GM18502 (cell line): ENCODE measurements at regions not wholly inside any gene's neighbourhood (a gene's known extent, or its start where the extent isn't known, plus 50 kb on each side); places are given as distances from the start of the nearest gene placed in this dataset.
"Not testable (repeated sequence)": the region's sequence is repeated elsewhere in the genome, so short reads cannot be mapped to it uniquely, and the experiment has no call there.

Experiments used
- ATAC-seq: cut with Tn5 transposase; IDR thresholded peaks from one replicate; pipeline ENCODE4 v1.9.1; 2021; ENCODE audit warnings: mild to moderate bottlenecking; ENCODE audit not compliant: unreplicated experiment, poor library complexity

DNA sequence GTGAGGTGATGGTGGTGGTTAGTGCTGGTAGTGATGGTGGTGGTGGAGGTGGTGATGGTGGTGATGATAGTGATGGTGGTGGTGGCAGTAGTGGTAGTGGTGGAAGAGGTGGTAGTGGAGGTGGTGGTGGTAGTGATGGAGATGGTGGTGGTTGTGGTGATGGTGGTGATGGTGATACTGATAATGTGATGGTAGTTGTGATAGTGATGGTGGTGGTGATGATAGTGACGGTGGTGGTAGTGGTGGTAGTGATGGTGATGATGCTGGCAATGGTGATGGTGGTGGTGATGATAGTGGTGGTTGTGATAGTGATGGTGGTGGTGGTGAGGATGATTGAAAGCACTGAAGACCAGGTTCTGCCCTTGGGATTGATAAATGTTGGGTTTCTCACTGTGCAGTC, 85.2 kb upstream of the SLC1A3 start:
- no peak for ATAC-seq

DNA sequence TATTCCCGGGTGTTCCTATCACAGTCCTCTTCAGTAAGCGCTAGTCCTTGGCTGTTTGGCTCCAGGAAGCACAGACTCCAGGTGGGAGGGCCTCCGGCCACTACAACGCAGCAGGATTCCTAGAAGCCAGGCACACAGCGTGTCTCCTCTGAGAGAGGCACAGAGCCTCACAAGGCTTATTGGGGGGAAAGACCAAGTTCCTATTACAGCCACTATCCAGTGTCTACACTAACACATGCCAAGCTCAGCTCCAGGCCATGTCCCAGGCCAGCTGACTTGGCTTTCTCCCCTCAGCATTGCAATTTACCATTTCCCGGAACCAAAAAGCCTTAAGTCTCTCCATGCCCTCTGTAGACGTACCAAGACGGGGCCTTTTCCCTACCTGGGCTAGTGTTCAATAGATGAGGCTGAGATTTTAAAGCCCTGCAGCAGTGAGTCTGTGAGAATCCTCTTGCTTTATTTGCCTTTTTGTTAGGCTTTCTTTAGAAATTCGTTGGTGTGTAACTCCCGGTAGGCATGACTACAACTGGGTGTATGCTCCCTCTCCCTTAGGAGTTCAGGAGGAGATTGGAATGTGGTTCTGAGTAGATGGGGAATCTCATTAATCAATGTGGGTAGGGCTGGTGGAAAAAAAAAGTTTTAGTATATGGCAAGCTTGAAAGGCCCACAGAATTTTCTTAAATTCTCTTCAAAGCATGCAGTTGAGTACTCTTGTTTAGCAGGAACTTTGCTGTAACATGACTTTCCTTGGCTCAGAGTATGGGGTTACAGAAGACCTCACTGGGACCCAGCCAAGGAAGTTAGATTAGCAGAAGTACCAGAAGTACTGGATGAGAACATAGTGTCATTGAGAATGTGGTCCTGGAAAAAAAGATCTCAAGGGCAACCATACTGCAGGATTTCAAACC, 84.3 kb upstream of the SLC1A3 start:
- no peak for ATAC-seq

DNA sequence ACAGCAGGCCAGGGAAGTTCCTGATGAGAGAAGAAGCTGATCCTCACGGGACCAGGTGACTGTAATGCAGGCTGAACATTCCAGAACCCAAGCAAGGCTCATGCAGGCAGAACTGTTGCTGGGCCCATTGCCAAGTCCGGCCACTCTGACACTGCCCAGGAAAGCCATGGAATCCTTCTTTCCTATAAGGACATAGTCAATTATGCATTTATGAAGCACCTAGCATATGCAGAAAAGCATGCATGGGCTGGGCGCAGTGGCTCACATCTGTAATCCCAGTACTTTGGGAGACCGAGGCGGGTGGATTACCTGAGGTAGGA, 83.7 kb upstream of the SLC1A3 start:
- ATAC-seq: no peak

DNA sequence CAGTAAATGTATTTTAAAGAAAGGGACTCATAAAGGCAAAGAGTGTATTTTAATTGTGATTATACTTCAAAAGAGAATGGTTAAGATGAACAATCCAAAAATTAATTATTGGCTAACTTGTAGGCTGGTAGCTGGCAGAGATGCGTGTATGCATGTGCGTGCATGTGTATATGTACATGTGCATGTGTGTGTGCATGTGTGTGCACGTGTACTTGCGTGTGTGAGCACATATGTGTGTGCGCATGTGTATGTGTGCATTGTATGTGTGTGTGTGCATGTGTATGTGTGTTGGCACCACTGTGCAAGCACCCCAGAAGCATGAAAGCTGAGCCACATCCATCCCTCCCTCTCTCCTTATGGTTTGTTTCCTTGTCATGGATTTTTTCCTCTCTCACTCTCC, 83.0 kb upstream of the SLC1A3 start:
- no peak for ATAC-seq

DNA sequence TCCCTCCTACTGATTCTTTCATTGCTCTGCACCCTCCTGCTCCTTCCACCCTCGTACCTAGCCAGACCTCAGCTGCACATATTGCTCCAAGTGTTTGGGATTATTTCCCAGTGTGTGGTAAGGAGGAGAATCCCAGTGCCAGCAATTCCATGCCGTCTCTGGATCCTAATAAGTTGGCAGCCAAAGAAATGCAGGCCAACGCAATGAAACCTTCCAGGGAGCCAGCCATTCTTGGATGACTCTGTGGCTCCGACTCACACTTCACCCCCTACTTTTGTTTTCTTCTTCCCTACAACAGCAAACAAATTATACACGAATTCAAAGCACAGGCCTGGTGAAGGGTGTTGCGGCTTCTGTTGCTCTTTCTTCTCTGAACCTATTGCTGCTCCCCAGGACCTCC, 82.5 kb upstream of the SLC1A3 start:
- no peak for ATAC-seq

DNA sequence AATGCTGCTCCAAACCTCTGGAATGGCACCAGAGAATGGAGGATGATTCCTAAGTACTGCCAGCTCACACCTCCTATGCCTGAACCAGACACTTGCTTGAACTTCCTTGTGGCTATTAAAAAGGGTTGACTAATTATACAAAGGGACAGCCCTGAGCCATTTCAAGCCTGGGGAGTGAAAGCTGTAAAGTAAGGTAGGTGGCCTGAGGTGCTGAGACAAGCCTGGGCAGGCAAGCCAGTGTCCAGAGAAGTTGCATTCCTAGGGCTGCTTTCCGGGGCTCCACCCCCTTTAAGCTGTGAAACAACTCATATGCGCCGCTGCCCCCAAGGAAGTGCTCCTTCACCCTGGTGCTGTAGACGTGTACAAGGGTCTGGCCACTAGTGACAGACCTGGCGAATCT, 79.9 kb upstream of the SLC1A3 start:
- no peak for ATAC-seq

DNA sequence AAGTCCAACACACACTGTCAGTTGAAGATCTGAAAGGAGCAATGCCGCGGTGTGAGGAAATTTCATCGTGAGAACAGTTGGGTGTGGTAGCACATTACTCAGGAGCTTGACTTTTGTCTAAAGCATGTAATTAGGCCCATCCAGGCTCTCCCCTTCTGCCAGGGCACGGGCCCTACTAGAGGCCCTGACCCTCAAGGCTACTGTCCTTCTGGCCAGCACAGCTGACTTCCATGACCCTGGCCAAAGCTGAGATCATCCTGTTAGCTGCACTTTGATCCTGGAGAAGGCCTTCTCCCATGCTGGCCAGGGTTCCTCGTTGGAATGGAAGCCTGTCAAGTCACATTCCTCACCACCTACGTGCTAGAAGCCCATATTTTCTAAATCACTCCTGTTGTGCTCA, 77.8 kb upstream of the SLC1A3 start:
- ATAC-seq: no peak

DNA sequence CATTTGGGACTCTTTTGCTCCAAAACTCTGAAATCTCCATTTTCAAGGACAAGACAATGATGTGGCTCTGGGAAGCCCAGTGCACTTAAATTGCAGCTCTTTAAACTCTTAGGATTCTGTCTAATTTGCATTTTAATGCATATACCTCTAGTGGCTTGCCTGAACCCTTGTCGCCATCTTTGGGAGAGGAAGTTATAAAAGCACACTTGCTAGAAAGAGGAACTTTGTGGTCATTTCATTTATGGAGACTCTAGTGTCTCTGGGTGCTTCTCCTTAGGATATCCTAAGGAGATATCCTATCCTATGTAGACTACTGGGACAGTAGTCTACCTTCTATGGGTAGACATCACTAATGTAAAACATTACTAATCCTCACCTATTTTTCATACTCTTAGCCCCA, 77.3 kb upstream of the SLC1A3 start:
- ATAC-seq: no peak

DNA sequence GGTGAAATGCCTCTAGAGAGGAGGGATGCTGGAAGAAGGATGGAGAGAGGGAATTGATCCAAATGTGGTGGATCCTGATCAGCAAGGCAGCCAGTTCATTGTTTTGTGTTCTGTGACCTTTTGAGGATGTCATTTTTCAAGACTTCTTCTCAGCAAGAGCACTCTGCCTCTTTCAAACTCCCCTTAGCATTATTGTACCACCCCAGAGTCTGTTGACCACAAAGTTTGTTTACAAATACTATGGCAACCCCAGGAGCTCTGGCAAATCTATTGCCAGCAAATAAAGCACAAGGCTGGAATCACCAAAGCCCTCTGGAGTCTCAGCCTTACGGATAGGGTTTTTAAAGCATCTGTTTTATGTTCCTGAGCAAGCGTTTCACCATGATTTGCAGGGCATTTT, 76.2 kb upstream of the SLC1A3 start:
- no peak for ATAC-seq

DNA sequence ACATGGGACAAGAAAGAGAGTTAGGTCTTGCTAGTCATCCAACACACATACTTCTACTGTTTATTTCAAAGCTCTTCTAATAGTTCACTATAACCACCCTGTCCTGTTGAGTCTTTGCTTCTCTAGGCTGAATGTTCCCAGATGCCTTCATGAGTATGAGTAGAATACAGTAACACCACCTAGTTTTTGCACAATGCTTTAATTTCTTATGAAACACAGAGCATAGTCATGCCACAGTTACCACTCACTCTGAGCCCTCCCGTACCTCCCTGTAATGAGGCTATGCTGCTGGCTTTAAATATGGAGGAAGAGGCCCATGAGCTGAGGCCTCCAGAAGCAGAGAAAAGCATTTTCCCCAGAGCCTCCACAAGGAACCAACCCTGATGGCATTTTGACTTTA, 75.0 kb upstream of the SLC1A3 start:
- ATAC-seq: no peak

DNA sequence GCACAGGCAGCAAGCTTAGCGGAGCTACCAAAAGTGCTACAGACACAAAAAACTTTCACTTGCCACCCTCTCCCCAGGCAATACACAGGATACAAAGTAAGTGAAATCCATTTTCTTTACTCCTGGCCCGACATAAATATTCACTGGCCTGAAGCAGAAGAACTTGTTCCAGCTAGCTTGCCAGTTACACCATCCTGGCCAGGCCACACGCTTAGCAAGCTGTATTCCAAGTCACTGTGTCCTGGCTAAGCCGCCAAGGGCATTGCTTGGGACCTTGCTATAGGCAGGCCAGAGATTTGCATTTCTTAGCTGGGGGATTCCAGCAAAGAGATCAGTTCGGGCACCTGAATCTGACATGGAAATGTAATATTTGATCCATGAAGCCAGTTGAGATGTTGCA, 71.0 kb upstream of the SLC1A3 start:
- no peak for ATAC-seq

DNA sequence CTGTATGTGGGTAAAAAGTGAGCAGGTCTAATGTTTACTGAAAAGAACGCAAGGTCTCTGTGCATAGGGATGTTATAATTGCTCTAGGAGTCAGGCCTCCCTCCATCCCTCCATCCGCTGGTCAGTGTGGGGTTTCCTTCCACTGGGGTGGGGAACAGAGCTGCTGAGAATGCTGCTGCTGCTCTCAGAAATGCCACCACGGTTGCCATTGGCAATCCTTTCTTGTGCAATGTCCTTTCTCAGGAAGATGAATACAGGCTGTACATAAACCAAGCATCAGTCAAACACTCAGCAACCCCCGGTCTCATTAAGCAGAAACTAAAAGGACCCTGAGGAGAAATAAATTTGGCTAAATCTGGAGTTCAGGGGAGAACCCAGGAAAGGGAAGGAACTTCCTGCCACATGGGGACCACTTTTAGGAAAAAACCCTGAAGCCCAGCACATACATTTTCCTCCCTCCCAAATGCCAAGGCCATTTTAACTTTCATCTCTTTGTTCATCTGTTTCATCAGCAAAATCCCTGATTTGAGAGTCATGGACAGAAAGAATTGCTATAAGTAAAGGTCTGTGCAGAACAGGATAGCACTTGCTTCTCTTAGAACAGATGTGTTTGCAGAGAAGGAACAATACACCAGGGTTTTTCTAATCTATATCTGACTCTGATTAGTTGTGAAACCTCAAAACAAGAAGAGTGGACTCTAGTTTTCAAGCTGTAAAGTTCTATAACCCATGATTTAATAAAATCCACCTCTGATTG, 70.4 kb upstream of the SLC1A3 start:
- no peak for ATAC-seq

DNA sequence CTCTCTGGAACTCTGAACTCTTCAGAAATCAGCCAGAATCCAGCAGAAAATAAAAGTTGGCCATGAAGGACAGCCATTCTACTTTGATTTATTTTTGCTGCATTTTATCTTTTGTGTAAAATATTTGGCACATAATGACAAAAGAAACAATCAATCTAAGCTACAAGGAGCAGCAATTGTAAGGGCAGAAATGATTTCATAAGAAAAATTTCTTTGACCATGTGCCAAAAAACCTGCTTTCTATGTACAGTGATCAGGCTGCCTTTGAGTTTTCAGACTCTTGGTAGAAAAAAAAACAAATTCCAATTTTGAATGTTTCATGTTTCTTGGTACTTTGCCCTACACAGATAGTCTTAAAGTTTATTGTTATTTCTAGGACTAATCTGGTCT, 69.8 kb upstream of the SLC1A3 start:
- ATAC-seq: no peak

DNA sequence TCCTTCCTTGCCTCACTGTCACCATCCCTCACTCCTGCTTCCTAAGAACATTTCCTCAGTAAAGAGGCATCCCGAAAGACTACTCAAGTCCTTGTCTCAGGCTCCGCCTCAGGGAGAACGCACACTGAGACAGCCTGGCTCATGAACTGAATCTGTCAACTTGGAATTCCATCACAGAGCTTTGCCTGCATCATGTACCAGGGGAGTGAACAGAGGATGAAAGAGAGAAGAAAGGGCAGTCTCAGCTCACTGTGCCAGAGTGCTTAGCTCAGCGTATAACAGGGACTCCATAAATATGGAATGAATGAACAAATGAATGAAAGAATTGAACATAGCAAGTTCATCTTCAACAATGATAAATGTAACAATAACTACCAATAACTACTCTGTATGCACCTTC, 68.7 kb upstream of the SLC1A3 start:
- no peak for ATAC-seq

DNA sequence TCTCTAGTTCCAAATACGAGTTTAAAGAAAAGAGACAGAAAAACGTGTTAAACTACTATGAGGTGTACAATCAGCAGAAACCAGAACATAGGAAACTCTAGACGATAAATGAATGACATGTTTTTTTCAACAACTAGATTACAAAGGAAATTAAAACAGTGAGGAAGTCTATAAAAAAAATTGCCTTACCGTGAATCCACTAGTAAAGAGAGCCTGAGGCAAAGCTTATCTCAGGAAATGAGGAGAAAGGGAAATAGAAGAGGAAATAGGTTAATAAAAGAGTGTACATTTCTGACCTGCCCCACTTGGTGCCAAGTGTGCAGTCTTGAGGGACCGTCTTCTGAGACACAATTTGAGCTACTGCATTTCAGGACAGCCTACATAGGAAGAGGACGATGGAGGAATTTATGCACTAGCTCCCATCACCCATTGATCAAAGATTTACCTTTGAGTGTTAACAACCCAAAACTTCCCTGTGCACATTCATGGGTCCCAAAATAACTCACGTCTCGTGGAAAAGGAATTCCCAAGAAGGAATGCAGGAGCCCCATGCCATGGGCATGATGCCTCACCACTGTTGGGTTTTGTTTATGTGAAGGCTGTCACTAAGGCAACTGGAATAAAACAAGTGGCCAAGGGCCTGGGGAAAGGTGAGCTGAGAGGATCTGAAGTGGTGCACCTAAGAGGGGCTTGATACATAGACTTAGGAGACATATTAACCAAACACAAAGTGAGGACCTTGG, 53.6 kb upstream of the SLC1A3 start:
- no peak for ATAC-seq

DNA sequence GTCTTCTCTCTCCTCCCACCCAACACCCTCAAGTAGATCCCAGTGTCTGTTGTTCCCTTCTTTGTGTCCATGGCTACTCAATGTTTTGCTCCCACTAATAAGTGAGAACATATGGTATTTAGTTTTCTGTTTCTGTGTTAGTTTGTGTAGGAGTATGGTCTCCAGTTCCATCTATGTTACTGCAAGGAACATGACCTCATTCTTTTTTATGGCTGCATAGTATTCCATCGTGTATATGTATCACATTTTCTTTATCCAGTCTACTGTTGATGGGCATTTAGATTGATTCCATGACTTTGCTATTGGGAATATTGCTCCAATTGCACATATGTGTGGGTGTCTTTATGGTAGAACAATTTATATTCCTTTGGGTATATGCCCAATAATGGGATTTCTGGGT, 51.4 kb upstream of the SLC1A3 start:
- not testable (repeated sequence) for ATAC-seq
